Activated CD4-positive, alpha-beta memory T cell treated with anti-CD3 and anti-CD28 coated beads, Interleukin-2, amount 10 ng/mL, durations not matched to agents 7 days and 5 days (primary cell): ENCODE measurements at regions not wholly inside any gene's neighbourhood (a gene's known extent, or its start where the extent isn't known, plus 50 kb on each side); places are given as distances from the start of the nearest gene placed in this dataset.

ENCODE experiments used
- CTCF ChIA-PET: fragments of 350-600 bp; sonication (Branson Sonifier 250); formaldehyde crosslinking; loops from one replicate; lab custom pipeline; 2021; ENCODE audit warnings: antibody characterized with exemption, inconsistent platforms; lab: Charles Lee
- POLR2A ChIA-PET: fragments of 350-600 bp; sonication (Branson Sonifier 250); formaldehyde crosslinking; loops from one replicate; lab custom pipeline; 2021; ENCODE audit warnings: antibody characterized with exemption; lab: Charles Lee
- DNase-seq: peaks from one replicate; pipeline ENCODE4 v3.0.0-alpha.2; 2020
- H3K27ac Mint-ChIP-seq: one replicate; pipeline ENCODE4 v1.8.0; 2021; ENCODE audit warnings: mild to moderate bottlenecking, mixed read lengths
- H3K27me3 Mint-ChIP-seq: one replicate; pipeline ENCODE4 v1.8.0; 2021; ENCODE audit warnings: mixed read lengths
- H3K36me3 Mint-ChIP-seq: one replicate; pipeline ENCODE4 v1.8.0; 2021; ENCODE audit warnings: low read depth, mixed read lengths
- H3K4me1 Mint-ChIP-seq: one replicate; pipeline ENCODE4 v1.8.0; 2021; ENCODE audit warnings: mixed read lengths
- H3K4me3 Mint-ChIP-seq: one replicate; pipeline ENCODE4 v1.8.0; 2021; ENCODE audit warnings: mild to moderate bottlenecking, mixed read lengths
- H3K9me3 Mint-ChIP-seq: one replicate; pipeline ENCODE4 v1.8.0; 2021; ENCODE audit warnings: mixed read lengths

DNA sequence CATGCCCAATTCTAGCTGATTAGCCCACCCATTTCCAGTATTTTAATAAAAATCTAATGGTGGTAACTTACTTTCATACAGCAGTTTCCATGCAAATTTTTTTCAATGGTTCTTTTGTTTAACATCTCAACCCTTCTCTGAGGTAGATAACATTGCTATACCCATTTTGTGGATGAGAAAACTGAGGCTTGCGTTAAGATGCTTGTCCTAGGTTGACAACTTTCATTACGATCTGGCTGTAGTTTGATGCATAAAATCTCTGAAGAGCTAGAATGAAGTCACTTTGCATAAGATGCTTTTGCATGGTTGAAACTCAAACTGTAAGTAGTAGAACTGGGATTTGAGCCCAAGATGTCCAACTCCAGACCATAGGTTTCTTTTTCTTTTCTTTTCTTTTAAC, 309.5 kb upstream of the PODXL start:
- Mint-ChIP-seq H3K9me3 (no peaks in the 10 kb centered on the region), H3K4me1 (no peaks in the 10 kb centered on the region), H3K36me3 (no peaks in the 10 kb centered on the region), H3K27ac (no peak overlapping the region), H3K27me3 (no peaks in the 10 kb centered on the region), H3K4me3 (no peak overlapping the region)
- POLR2A ChIA-PET: no interaction called here
- CTCF ChIA-PET: interaction anchor here (0.7 kb wide), 1 partner anchor 26 kb away, joined by 3 read pairs; no protein-coding TSS in a partner anchor
- no peak for DNase-seq

DNA sequence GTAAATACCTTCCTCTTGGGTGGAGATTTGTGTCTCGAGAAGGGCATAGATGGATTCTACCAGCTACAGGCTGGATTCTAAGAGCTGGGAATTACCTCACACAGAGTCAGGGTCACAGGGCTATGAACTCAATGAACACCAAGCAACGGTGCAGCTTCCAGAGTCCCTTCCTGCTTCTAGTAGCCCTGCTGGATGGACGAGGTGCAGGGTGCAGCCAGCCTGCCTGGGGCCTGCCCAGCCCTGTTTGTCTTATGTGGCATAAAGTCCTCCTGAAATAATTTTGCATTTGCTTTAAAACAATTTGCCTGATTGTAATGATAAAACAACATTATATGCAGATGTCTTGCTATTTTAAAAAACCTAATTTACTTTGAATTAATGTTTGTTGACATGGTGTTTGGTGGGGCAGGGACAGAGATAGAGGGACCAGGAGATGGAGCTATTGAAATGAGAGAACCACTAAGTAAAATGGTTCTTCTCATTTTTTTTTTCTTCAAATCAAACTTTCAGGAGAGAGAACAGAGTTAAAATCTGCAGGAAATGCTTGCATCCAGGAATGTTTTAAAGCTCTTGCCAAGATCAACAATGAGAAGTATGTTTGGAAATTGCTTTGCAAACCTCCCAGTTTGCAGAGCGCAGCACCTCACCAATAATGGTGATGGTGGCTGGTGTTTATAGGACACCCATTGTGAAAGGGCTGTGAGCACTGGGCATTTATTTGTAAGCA, 305.4 kb upstream of the PODXL start:
- H3K4me1 Mint-ChIP-seq: no peaks in the 10 kb centered on the region
- no peak for DNase-seq
- no peaks in the 10 kb centered on the region for H3K27me3 Mint-ChIP-seq
- no peaks in the 10 kb centered on the region for H3K9me3 Mint-ChIP-seq
- no peaks in the 10 kb centered on the region for H3K36me3 Mint-ChIP-seq
- ChIA-PET CTCF (no interaction called here), POLR2A (no interaction called here)
- H3K27ac Mint-ChIP-seq: no peak overlapping the region
- H3K4me3 Mint-ChIP-seq: no peak overlapping the region

DNA sequence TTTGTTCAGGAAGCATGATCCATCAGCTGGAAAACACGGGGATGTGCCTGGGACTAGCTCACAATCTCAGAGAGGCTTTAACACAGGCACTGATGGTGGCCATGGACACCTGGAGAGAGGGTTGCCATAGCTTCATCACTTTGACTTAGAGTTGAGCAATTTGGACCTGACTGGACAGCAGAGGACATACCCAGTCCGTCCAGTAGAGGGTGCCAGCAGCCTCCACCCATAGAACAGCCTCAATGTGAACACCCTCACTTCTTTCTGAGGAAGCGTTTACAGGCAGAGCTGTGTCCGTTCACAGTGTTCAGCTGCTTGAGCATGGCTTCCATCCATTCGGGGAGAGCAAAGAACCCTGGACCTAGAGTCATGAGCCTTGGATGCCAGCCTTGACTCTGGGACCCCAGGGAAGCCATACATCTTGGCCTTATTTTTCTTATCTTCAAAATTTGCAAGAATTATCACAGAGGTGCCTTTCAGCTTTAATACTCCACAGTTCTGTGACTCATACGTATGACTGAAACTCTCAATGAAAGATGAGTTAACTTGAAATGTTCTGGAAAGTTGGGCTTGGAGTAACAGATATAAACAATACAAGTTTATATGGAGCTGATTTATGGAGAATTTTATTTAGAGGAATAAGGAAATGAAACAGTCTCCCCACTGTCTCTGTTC, 302.9 kb upstream of the PODXL start:
- ChIA-PET POLR2A (no interaction called here), CTCF (interaction anchor here (0.6 to 2.7 kb wide), 13 partner anchors 8 to 721 kb away, joined by 3 to 12 read pairs (median 3); no protein-coding TSS in a partner anchor)
- no peak overlapping the region for H3K4me3 Mint-ChIP-seq
- no peaks in the 10 kb centered on the region for H3K9me3 Mint-ChIP-seq
- peak; percentile 49 for DNase-seq
- no peaks in the 10 kb centered on the region for H3K36me3 Mint-ChIP-seq
- no peak overlapping the region for H3K27ac Mint-ChIP-seq
- H3K4me1 Mint-ChIP-seq: no peaks in the 10 kb centered on the region
- H3K27me3 Mint-ChIP-seq: no peaks in the 10 kb centered on the region

DNA sequence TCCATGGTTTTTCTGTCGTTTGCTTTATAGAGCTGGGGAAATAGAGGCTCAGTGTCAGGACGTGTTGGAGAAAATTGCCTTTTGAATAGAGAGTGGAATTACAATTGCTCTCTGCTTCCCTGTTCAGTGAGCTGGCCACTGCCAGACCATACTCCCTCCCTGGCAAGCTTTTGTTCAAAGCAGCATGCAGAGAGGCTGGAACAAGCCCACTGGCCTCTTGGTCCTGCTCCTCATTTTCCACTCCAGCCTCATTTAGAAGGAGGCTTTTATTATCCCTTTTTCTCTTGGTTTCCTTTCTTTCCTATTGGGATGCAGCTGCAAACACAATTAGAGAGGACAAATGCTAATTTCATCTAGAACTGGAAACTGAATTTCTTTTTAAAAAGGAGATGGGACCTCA, 302.2 kb upstream of the PODXL start:
- Mint-ChIP-seq H3K27me3 (no peaks in the 10 kb centered on the region), H3K9me3 (no peaks in the 10 kb centered on the region), H3K4me3 (no peak overlapping the region), H3K27ac (no peak overlapping the region), H3K4me1 (no peaks in the 10 kb centered on the region), H3K36me3 (no peaks in the 10 kb centered on the region)
- ChIA-PET CTCF (interaction anchor here (0.7 to 2.7 kb wide), 8 partner anchors 9 to 722 kb away, joined by 3 to 12 read pairs (median 3); no protein-coding TSS in a partner anchor), POLR2A (no interaction called here)
- no peak for DNase-seq

GRCh38 chr7:131849472-131849871, 293.0 kb upstream of the PODXL start:
- H3K4me1 Mint-ChIP-seq: no peaks in the 10 kb centered on the region
- H3K27me3 Mint-ChIP-seq: peaks cover 3% of the 10 kb centered on the region
- no peak for DNase-seq
- no peaks in the 10 kb centered on the region for H3K9me3 Mint-ChIP-seq
- ChIA-PET POLR2A (no interaction called here), CTCF (interaction anchor here (1.6 kb wide), 1 partner anchor 10 kb away, joined by 4 read pairs; no protein-coding TSS in a partner anchor)
- no peaks in the 10 kb centered on the region for H3K36me3 Mint-ChIP-seq
- no peak overlapping the region for H3K4me3 Mint-ChIP-seq
- H3K27ac Mint-ChIP-seq: no peak overlapping the region

DNA sequence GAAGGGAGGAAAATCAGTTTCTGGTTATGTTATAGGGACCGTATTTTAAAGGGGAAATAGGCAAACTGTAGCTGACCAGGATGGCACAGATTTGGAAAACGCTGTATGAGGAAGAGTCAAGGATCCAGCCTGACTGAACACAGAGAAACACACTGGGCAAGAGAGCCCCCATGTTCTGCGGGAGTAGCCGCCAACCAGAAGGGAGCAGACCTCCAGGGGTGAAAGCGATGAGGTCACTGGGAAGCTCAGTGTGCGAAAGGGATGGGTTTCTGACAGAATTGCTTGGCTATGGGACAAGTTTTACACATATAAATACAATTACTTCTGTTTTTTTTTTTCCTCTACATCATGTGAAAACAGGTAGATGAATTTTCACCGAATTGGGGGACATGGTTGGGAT, 291.6 kb upstream of the PODXL start:
- Mint-ChIP-seq H3K9me3 (no peaks in the 10 kb centered on the region), H3K4me1 (no peaks in the 10 kb centered on the region), H3K27ac (no peak overlapping the region), H3K27me3 (peaks cover 3% of the 10 kb centered on the region), H3K36me3 (no peaks in the 10 kb centered on the region), H3K4me3 (no peak overlapping the region)
- DNase-seq: no peak
- POLR2A ChIA-PET: no interaction called here
- CTCF ChIA-PET: interaction anchor here (1.6 kb wide), 1 partner anchor 11 kb away, joined by 4 read pairs; no protein-coding TSS in a partner anchor

- Mint-ChIP-seq H3K4me3 (no peak overlapping the region), H3K36me3 (no peaks in the 10 kb centered on the region), H3K9me3 (no peaks in the 10 kb centered on the region), H3K27ac (no peak overlapping the region), H3K4me1 (no peaks in the 10 kb centered on the region), H3K27me3 (peaks cover 3% of the 10 kb centered on the region)
- CTCF ChIA-PET: interaction anchor here (1.0 to 2.1 kb wide), 2 partner anchors 10 to 13 kb away, joined by 3 to 12 read pairs; no protein-coding TSS in a partner anchor
- POLR2A ChIA-PET: no interaction called here
- no peak for DNase-seq
These were observed 289.3 kb upstream of the PODXL start for GRCh38 chr7:131845573-131846314.

- ChIA-PET POLR2A (no interaction called here), CTCF (interaction anchor here (2.1 kb wide), 1 partner anchor 14 kb away, joined by 12 read pairs; no protein-coding TSS in a partner anchor)
- Mint-ChIP-seq H3K4me3 (no peak overlapping the region), H3K27me3 (peaks cover 3% of the 10 kb centered on the region), H3K4me1 (no peaks in the 10 kb centered on the region), H3K27ac (no peak overlapping the region), H3K9me3 (no peaks in the 10 kb centered on the region), H3K36me3 (no peaks in the 10 kb centered on the region)
- DNase-seq: no peak
These were observed 287.9 kb upstream of the PODXL start for GRCh38 chr7:131844369-131844768.

- H3K36me3 Mint-ChIP-seq: no peaks in the 10 kb centered on the region
- DNase-seq: no peak
- peaks cover 3% of the 10 kb centered on the region for H3K27me3 Mint-ChIP-seq
- H3K9me3 Mint-ChIP-seq: no peaks in the 10 kb centered on the region
- H3K4me3 Mint-ChIP-seq: no peak overlapping the region
- H3K4me1 Mint-ChIP-seq: no peaks in the 10 kb centered on the region
- H3K27ac Mint-ChIP-seq: no peak overlapping the region
- ChIA-PET CTCF (interaction anchor here (0.6 to 2.1 kb wide), 2 partner anchors 14 to 247 kb away, joined by 3 to 12 read pairs; no protein-coding TSS in a partner anchor), POLR2A (no interaction called here)
These were observed 287.5 kb upstream of the PODXL start for GRCh38 chr7:131843898-131844331.

GRCh38 chr7:131839967-131840690, 283.7 kb upstream of the PODXL start:
- no peak for DNase-seq
- Mint-ChIP-seq H3K4me1 (no peaks in the 10 kb centered on the region), H3K9me3 (no peaks in the 10 kb centered on the region), H3K4me3 (no peak overlapping the region), H3K36me3 (no peaks in the 10 kb centered on the region), H3K27ac (no peak overlapping the region), H3K27me3 (no peaks in the 10 kb centered on the region)
- ChIA-PET CTCF (no interaction called here), POLR2A (no interaction called here)

DNA sequence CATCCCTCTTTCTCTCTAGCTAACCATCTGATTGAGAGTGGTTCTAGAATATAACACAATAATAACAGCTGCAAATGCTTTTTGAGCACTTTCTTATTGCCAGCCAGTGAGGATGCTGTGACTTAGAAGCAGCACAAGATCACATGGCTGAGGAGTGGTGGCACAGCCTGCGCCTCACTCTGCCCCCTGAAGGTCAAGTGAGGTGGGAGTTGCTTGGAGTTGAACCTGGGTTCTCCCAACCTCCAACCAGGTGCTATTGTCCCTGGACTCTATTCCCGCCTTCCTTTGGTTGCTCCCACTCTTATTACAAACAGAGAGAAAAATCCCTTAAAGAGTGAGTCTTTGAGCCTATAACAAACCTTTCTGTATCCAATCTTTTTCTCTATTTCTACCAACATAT, 280.3 kb upstream of the PODXL start:
- H3K4me1 Mint-ChIP-seq: no peaks in the 10 kb centered on the region
- H3K36me3 Mint-ChIP-seq: no peaks in the 10 kb centered on the region
- no peak for DNase-seq
- no peak overlapping the region for H3K27ac Mint-ChIP-seq
- H3K4me3 Mint-ChIP-seq: no peak overlapping the region
- no peaks in the 10 kb centered on the region for H3K27me3 Mint-ChIP-seq
- ChIA-PET CTCF (no interaction called here), POLR2A (no interaction called here)
- no peaks in the 10 kb centered on the region for H3K9me3 Mint-ChIP-seq

DNA sequence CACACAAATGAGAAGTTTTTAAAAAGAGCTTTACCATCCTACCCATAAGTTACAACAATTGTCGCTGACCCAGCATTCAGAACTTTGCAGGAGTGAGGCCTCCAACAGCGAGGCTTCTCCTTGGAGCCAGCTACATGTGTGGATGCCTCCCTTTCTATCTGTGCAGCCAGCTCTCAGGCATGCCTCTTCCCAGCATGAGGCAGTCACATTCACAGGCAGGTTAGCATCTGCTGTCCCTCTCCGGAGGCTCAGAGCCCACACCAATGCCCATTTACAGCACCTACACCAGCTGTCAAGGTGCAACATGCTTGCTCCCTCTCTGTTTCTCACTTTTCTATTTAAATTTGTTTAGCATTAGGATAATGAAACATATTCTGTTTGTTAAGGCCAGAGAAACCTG, 278.7 kb upstream of the PODXL start:
- Mint-ChIP-seq H3K27ac (no peak overlapping the region), H3K27me3 (no peaks in the 10 kb centered on the region), H3K4me1 (no peaks in the 10 kb centered on the region), H3K36me3 (no peaks in the 10 kb centered on the region), H3K4me3 (no peak overlapping the region), H3K9me3 (no peaks in the 10 kb centered on the region)
- ChIA-PET CTCF (interaction anchor here (1.2 kb wide), 1 partner anchor 10 kb away, joined by 3 read pairs; no protein-coding TSS in a partner anchor), POLR2A (no interaction called here)
- DNase-seq: no peak
